Activated CD8-positive, alpha-beta T cell treated with anti-CD3 and anti-CD28 coated beads for 36 hours (primary cell): ENCODE measurements at regions not wholly inside any gene's neighbourhood (a gene's known extent, or its start where the extent isn't known, plus 50 kb on each side); places are given as distances from the start of the nearest gene placed in this dataset.
A peak's percentile ranks its signal among the peaks of the same experiment; 100 is the strongest.
"Not testable (repeated sequence)": the region's sequence is repeated elsewhere in the genome, so short reads cannot be mapped to it uniquely, and the experiment has no call there.

Source experiments
- ATAC-seq: fragments of 200-7000 bp; cut with Tn5 transposase; one replicate; pipeline ENCODE4 v1.10.0; 2021; ENCODE audit warnings: mild to moderate bottlenecking, moderate library complexity
- CTCF ChIA-PET: fragments of 350-600 bp; sonication (Branson Sonifier 250); formaldehyde crosslinking; loops from one replicate; lab custom pipeline; 2021; ENCODE audit warnings: antibody characterized with exemption; lab: Charles Lee
- POLR2A ChIA-PET: fragments of 350-600 bp; sonication (Branson Sonifier 250); formaldehyde crosslinking; loops from one replicate; lab custom pipeline; 2021; ENCODE audit warnings: antibody characterized with exemption; lab: Charles Lee
- DNase-seq: peaks from one replicate; pipeline ENCODE4 v3.0.0-alpha.2; 2020
- H3K27ac Mint-ChIP-seq: one replicate; pipeline ENCODE4 v1.8.0; 2021; ENCODE audit warnings: mild to moderate bottlenecking, mixed read lengths
- H3K27me3 Mint-ChIP-seq: one replicate; pipeline ENCODE4 v1.8.0; 2021; ENCODE audit warnings: mixed read lengths
- H3K36me3 Mint-ChIP-seq: one replicate; pipeline ENCODE4 v1.8.0; 2021; ENCODE audit warnings: low read depth, mixed read lengths
- H3K4me1 Mint-ChIP-seq: one replicate; pipeline ENCODE4 v1.8.0; 2021; ENCODE audit warnings: low read depth, mixed read lengths
- H3K4me3 Mint-ChIP-seq: one replicate; pipeline ENCODE4 v1.8.0; 2021; ENCODE audit warnings: mild to moderate bottlenecking, moderate library complexity, mixed read lengths
- H3K9me3 Mint-ChIP-seq: one replicate; pipeline ENCODE4 v1.8.0; 2021; ENCODE audit warnings: mixed read lengths
- intact Hi-C: fragments of 100-400 bp; cut with micrococcal nuclease; formaldehyde crosslinking; loops from one replicate; pipeline ENCODE4 v1.10.0; 2022

DNA sequence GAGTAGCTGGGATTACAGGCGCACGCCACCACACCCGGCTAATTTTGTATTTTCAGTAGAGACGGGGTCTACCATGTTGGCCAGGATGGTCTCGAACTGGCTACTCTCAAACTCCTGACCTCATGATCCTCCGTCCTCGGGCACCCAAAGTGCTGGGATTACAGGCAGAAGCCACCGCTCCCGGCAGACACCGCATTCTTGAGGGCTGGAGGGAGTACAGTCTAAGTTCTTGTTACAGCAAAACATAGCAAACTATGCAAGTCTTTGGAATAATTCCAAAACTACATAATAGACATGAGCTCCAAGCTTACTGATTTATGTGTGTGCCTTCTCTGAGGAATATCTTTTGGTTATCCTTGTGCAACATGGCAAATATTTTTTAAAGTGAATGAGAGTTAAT lies 299.1 kb upstream of the ZNF658 start:
- H3K27me3 Mint-ChIP-seq, H3K4me3 Mint-ChIP-seq, intact Hi-C loops, H3K27ac Mint-ChIP-seq, H3K36me3 Mint-ChIP-seq, H3K9me3 Mint-ChIP-seq, CTCF ChIA-PET, H3K4me1 Mint-ChIP-seq, POLR2A ChIA-PET, ATAC-seq, DNase-seq: not testable (repeated sequence)

DNA sequence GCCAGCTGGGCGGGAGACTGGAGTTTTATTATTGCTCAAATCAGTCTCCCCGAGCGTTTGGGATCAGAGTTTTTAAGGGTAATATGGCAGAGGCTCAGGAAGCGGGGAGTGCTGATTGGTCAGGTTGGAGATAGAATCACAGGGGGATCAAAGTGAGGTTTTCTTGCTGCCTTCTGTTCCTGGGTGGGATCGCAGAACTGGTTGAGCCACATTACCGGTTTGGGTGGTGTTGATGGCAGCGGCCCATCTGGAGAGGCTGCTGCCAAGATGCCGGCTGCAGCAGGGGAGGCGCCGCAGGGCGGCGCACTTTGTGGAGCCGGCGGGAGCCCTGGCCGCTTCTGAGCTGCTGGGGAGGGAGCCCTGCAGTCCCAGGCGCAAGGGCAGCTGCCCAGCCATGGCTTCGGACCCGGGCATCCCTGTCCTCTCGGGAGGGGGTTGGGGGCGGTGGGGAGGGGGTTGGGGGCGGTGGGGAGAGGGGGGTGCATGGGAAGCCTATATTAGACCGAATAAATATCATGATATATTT lies 268.9 kb upstream of the ZNF658 start:
- H3K27ac Mint-ChIP-seq, H3K36me3 Mint-ChIP-seq, H3K4me1 Mint-ChIP-seq, POLR2A ChIA-PET, H3K9me3 Mint-ChIP-seq, ATAC-seq, DNase-seq, H3K4me3 Mint-ChIP-seq, H3K27me3 Mint-ChIP-seq, CTCF ChIA-PET, intact Hi-C loops: not testable (repeated sequence)

DNA sequence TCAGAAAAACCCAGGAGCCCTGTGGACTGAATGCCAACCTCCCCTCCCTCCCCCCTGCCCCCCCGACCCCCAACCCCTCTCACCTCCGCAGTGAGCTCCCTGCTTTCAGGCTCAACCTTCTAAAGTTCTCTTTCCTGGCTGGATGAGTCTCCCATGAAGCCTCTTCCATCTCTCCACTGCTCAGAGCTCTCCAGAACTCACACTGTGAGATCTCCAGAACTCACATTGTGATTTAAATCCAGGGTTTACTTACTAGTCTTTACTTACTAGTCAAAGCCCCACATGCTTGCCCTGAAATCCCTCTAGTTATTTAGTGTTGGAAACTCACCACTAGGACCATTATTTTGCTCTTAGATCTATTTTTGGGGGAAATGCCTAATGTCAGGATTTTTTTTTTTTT lies 252.8 kb upstream of the ZNF658 start:
- H3K27me3 Mint-ChIP-seq, H3K4me1 Mint-ChIP-seq, DNase-seq, H3K36me3 Mint-ChIP-seq, POLR2A ChIA-PET, ATAC-seq, H3K27ac Mint-ChIP-seq, H3K9me3 Mint-ChIP-seq, H3K4me3 Mint-ChIP-seq, intact Hi-C loops, CTCF ChIA-PET: not testable (repeated sequence)

DNA sequence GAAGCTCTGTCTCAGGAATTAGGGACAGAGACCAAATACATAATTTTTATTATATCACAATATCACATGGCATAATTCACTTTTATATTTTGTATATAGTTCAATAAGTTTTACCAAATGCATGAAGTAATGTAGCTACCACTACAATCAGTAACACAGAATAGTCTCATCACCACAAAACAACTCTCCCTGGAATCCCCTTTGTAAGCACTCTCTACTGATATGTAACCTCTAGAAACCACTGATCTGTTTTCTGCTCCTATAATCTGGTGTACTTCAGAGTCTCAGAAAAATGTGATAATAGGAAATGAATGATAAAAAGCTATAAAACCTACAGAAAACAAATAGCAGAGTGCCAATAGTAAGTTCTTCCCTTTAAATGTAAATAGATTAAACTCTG lies 210.3 kb upstream of the ZNF658 start:
- H3K27ac Mint-ChIP-seq, H3K4me1 Mint-ChIP-seq, H3K36me3 Mint-ChIP-seq, CTCF ChIA-PET, ATAC-seq, H3K4me3 Mint-ChIP-seq, intact Hi-C loops, H3K27me3 Mint-ChIP-seq, DNase-seq, H3K9me3 Mint-ChIP-seq, POLR2A ChIA-PET: not testable (repeated sequence)

DNA sequence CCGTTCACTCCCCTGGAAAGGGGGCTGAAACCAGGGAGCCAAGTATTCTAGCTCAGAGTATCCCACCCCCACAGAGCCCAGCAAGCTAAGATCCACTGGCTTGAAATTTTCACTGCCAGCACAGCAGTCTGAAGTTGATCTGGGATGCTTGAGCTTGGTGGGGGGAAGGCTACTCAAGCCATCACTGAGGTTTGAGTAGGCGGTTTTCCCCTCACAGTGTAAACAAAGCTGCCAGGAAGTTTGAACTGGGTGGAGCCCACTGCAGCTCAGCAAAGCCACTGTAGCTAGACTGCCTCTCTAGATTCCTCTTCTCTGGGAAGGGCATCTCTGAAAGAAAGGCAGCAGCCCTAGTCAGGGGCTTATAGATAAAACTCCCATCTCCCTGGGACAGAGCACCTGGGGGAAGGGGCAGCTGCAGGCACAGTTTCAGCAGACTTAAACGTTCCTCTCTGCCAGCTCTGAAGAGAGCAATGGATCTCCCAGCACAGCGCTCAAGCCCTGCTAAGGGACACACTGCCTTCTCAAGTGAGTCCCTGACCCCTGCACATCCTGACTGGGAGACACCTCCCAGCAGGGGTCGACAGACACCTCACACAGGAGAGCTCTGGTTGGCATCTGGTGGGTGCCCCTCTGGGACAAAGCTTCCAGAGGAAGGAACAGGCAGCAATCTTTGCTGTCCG lies 204.8 kb upstream of the ZNF658 start:
- CTCF ChIA-PET, H3K36me3 Mint-ChIP-seq, DNase-seq, H3K9me3 Mint-ChIP-seq, H3K27ac Mint-ChIP-seq, H3K4me3 Mint-ChIP-seq, H3K27me3 Mint-ChIP-seq, intact Hi-C loops, POLR2A ChIA-PET, H3K4me1 Mint-ChIP-seq: not testable (repeated sequence)
- peak; percentile 70 for ATAC-seq

DNA sequence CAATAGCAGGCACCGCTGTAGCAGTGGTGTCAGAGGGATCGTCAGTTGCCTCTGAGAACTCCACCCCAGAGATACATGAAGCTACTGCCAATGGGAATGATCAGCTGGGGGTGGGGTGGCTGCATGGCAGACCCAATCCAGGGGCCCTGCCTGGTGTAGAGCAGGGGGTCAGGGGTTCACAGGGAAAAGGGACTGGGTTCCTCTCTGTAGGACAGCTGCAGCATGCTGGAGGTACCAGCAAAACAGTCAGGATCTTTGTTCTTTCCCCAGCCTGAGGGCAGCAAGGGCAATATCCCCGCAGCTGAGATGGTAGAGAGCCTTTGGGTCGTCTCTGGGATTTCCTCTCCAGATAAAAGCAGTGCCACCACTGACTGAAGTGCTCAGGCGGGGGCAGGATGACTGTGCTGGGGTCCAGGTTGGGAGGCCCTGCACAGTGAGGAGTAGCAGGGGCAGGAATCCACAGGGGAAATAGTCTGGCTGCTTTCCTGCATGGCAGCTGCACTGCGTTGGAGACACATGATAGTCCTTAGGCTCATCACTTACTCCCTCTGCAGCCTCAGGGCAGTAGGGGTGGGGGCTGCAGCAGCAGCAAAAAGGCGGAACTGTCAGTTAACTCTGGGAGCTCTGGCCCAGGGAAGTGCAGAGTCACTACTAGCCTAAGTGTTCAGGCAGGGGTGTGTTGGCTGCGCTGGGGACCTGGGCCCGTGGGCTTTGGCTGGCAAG lies 203.0 kb upstream of the ZNF658 start:
- DNase-seq, H3K36me3 Mint-ChIP-seq, CTCF ChIA-PET, H3K27me3 Mint-ChIP-seq, H3K4me3 Mint-ChIP-seq, H3K27ac Mint-ChIP-seq, POLR2A ChIA-PET, H3K4me1 Mint-ChIP-seq, H3K9me3 Mint-ChIP-seq, intact Hi-C loops: not testable (repeated sequence)
- peak; percentile 30 for ATAC-seq

DNA sequence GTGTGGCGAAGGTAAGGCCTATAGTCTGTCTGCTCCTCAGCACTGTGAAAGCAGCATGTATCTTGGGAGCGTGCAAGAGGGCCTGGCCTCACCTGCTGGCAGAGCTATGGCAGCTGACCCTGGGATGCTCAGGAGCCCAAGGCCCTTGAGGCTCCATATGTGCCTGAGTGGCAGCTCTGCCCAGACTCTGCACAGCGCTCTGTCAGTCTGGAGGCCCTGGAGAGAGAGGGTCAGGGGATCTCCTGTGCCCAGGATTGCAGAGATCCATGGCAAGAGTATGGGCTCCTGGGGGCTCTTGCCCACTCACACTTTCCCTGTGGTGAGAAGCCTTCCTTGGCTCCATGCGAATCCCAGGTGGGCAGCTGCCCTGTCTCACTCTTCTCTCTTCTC lies 202.5 kb upstream of the ZNF658 start:
- DNase-seq, CTCF ChIA-PET, H3K27ac Mint-ChIP-seq, H3K9me3 Mint-ChIP-seq, H3K27me3 Mint-ChIP-seq, POLR2A ChIA-PET, H3K4me3 Mint-ChIP-seq, H3K4me1 Mint-ChIP-seq, H3K36me3 Mint-ChIP-seq, ATAC-seq, intact Hi-C loops: not testable (repeated sequence)

DNA sequence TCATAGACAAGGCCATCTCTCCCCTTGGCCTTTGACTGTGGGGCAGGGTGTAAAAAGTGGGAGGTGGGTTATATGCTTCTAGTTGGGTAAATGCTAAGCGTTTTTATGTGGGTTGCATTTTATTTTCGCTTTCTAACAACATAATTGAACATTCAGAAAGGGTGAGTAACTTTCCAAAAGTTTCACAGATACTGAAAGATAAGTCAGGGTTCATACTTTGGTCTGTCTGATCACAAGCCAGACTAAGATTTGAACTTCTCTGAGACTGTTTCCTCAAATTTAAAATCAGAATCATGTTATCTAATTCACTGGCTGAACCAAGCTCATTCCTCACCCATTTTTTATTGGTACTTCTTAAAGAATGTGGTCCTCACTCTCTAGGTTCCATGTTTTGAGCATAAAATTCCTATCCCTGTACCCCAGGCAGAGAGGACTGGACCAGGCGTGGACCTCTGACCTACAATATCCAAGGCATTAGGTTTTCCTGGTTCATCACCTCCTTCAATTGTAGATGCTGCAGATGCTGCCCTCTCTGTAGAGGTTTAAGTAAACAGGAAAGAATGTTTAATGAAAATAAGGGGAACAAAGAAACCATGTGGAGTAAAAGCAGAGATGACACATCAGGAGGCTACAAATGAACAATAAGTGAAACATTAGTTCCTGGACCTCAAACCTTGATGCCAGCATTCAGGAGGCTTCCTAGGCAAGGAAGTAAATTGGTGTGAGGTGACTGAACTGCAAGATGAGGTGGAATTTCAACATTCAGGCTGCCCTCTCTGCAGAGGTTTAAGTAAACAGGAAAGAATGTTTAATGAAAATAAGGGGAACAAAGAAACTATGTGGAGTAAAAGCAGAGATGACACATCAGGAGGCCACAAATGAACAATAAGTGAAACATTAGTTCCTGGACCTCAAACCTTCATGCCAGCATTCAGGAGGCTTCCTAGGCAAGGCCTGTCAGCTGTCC lies 198.8 kb upstream of the ZNF658 start:
- H3K4me3 Mint-ChIP-seq, H3K27me3 Mint-ChIP-seq, intact Hi-C loops, DNase-seq, H3K9me3 Mint-ChIP-seq, POLR2A ChIA-PET, ATAC-seq, CTCF ChIA-PET, H3K36me3 Mint-ChIP-seq, H3K4me1 Mint-ChIP-seq, H3K27ac Mint-ChIP-seq: not testable (repeated sequence)

DNA sequence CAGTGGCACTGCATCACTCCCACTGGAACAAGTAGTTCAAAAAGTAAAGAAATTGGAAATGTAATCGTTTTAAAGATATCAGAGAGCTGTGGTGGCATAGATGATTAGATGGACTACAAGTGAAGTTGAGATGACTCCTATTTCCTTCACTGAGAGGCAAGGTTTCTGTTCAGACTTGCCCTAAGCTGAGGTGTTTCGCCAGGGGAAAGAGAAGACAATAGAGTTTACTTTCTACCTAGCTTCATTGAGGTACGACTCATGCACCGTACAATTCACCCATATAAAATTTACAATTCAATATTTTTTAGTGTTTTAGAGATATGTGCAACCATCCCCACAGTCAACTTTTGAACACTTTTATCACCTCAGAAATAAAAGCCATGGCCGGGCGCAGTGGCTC lies 189.0 kb upstream of the ZNF658 start:
- POLR2A ChIA-PET, H3K4me1 Mint-ChIP-seq, H3K4me3 Mint-ChIP-seq, H3K27me3 Mint-ChIP-seq, DNase-seq, H3K9me3 Mint-ChIP-seq, H3K36me3 Mint-ChIP-seq, CTCF ChIA-PET, H3K27ac Mint-ChIP-seq, intact Hi-C loops, ATAC-seq: not testable (repeated sequence)

DNA sequence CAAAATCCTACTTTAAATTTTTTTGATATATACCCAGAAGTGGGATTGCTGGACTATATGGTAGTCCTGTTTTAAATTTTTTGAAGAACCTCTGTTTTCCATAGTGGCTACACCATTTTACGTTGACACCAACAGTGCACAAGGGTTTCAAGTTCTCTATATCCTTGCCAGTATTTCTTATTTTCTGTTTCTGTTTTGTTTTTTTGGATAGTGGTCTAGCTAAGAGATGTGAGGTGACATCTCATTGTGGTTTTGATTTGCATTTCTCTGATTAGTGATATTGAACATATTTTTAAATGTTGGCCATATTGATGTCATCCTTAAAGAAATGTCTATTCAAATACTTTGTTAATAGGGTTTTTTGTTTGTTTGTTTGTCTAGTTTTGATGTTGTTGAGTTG lies 187.7 kb upstream of the ZNF658 start:
- intact Hi-C loops, H3K27ac Mint-ChIP-seq, H3K36me3 Mint-ChIP-seq, DNase-seq, CTCF ChIA-PET, POLR2A ChIA-PET, H3K9me3 Mint-ChIP-seq, H3K4me3 Mint-ChIP-seq, H3K27me3 Mint-ChIP-seq, ATAC-seq, H3K4me1 Mint-ChIP-seq: not testable (repeated sequence)

DNA sequence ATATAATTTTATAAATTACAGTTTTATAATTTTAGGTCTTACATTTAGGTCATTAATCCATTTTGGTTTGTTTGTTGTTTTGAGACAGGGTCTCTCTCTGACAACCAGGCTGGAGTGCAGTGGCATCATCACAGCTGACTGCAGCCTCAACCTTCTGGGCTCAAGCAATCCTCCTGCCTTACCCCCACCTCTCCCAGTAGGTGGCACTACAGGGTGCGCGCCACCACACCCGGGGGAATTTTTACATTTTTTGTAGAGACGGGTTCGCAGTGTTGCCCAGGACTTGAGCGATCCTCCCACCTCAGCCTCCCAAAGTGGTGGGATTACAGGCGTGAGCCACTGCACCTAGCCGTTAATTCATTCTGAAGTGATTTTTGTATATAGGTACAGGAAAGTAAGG lies 187.0 kb upstream of the ZNF658 start:
- H3K36me3 Mint-ChIP-seq, ATAC-seq, H3K27ac Mint-ChIP-seq, H3K9me3 Mint-ChIP-seq, H3K4me3 Mint-ChIP-seq, H3K27me3 Mint-ChIP-seq, CTCF ChIA-PET, DNase-seq, intact Hi-C loops, POLR2A ChIA-PET, H3K4me1 Mint-ChIP-seq: not testable (repeated sequence)
